NOMO-1 treated with DMSO at 0.1 percent for 48 hours (cell line): ENCODE measurements at regions not wholly inside any gene's neighbourhood (a gene's known extent, or its start where the extent isn't known, plus 50 kb on each side); places are given as distances from the start of the nearest gene placed in this dataset.

ENCODE experiments used
- DNase-seq: peaks from one replicate; lab custom pipeline; 2025; ENCODE audit not compliant: unreplicated experiment; lab: John Stamatoyannopoulos, UW

- no peak for DNase-seq
Measured at GRCh38 chr11:31865606-31866300, 54.6 kb upstream of the PAX6 start.

GRCh38 chr11:31863170-31863832, 52.2 kb upstream of the PAX6 start:
- DNase-seq = no peak

- DNase-seq = no peak
Measured at GRCh38 chr11:31861011-31861410, 49.9 kb upstream of the PAX6 start.
